LNCAP (cell line): ENCODE measurements at regions not wholly inside any gene's neighbourhood (a gene's known extent, or its start where the extent isn't known, plus 50 kb on each side); places are given as distances from the start of the nearest gene placed in this dataset.

Source experiments
- TF ChIP-seq, protein P1 (sequence below): fragments of 450-650 bp; IDR thresholded peaks from 2 replicates; pipeline ENCODE4 v1.5.1; 2017; ENCODE audit warnings: mild to moderate bottlenecking

GRCh38 chr11:15770798-15771414, 585.4 kb downstream of the SOX6 start:
- TF ChIP-seq, protein P1, sequence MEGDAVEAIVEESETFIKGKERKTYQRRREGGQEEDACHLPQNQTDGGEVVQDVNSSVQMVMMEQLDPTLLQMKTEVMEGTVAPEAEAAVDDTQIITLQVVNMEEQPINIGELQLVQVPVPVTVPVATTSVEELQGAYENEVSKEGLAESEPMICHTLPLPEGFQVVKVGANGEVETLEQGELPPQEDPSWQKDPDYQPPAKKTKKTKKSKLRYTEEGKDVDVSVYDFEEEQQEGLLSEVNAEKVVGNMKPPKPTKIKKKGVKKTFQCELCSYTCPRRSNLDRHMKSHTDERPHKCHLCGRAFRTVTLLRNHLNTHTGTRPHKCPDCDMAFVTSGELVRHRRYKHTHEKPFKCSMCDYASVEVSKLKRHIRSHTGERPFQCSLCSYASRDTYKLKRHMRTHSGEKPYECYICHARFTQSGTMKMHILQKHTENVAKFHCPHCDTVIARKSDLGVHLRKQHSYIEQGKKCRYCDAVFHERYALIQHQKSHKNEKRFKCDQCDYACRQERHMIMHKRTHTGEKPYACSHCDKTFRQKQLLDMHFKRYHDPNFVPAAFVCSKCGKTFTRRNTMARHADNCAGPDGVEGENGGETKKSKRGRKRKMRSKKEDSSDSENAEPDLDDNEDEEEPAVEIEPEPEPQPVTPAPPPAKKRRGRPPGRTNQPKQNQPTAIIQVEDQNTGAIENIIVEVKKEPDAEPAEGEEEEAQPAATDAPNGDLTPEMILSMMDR, result peak; percentile 57

DNA sequence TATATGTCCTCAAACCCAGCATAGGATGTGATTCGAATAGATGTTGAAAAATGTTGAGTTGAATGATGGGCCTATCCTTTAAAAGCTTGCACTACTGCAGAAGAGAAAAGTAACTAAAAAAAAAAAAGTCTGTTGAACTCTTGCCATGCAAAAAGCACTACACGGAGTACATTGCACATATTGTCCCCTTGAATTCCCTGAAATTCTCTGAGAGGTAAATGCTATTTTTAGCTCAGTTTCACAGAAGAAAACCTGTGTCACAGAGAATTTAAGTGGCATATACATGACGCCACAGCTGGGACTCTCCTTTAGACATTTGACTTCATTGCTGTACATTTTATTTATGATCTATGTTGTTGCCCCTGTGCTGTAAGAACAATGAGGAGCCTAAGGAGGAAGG, 583.8 kb downstream of the SOX6 start:
- TF ChIP-seq, protein P1, result no peak

- TF ChIP-seq, protein P1, result no peak
Measured at GRCh38 chr11:15772981-15773380, 583.4 kb downstream of the SOX6 start.

- TF ChIP-seq, protein P1, result no peak
Measured at GRCh38 chr11:15773476-15774387, 582.6 kb downstream of the SOX6 start.

GRCh38 chr11:15774388-15774939, 581.9 kb downstream of the SOX6 start:
- TF ChIP-seq, protein P1, result no peak

GRCh38 chr11:15775015-15775541, 581.3 kb downstream of the SOX6 start:
- TF ChIP-seq, protein P1, result no peak

DNA sequence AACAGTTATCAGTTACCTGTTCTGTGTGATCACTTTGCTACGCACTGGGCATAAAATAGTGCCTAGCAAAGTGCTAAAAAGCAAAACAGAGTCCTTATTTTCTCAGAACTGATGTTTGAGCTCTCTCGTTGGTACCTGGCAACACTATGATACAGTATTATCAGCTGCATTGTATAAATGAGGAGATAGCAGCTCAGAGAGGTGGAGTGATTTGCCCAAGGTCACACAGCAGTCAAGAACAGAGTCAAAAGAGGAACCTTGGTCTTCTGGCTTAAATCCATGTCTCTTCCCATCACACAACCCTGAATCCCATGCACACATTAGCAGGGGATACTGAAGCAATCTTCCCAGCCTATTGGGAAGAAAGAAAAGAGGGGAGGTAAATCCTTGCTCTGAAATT, 580.5 kb downstream of the SOX6 start:
- TF ChIP-seq, protein P1, result no peak
